H1 (cell line): ENCODE measurements at regions not wholly inside any gene's neighbourhood (a gene's known extent, or its start where the extent isn't known, plus 50 kb on each side); places are given as distances from the start of the nearest gene placed in this dataset.

ENCODE experiments used
- JUND ChIP-seq: IDR thresholded peaks from 2 replicates; pipeline ENCODE4 v1.6.1; 2011; ENCODE audit warnings: mild to moderate bottlenecking, improper control_type of control experiment, low read length
- RAD21 ChIP-seq, 2 experiments: IDR thresholded peaks in 1 of 2; conservative IDR thresholded peaks in 1 of 2; 2 replicates each; pipeline ENCODE4 v1.6.1; 2011; ENCODE audit warnings: low read depth in 2 of 2, low read length in 2 of 2, improper control_type of control experiment in 1 of 2, inconsistent platforms in 1 of 2, mild to moderate bottlenecking in 1 of 2, moderate library complexity in 1 of 2
- SP1 ChIP-seq: IDR thresholded peaks from 2 replicates; pipeline ENCODE4 v1.6.1; 2011; ENCODE audit warnings: low read depth, low read length
- TAF7 ChIP-seq: optimal IDR thresholded peaks from 2 replicates; pipeline ENCODE3; 2011; ENCODE audit warnings: low read depth, mild to moderate bottlenecking, inconsistent platforms, low read length, moderate library complexity, borderline replicate concordance
- TEAD4 ChIP-seq: IDR thresholded peaks from 2 replicates; pipeline ENCODE4 v1.6.1; 2012; ENCODE audit warnings: low read depth, low read length, inconsistent platforms, mixed read lengths
- YY1 ChIP-seq: IDR thresholded peaks from 2 replicates; pipeline ENCODE4 v1.6.1; 2011; ENCODE audit warnings: low read depth, mild to moderate bottlenecking, low read length
- TF ChIP-seq, protein P1 (sequence below): IDR thresholded peaks from 2 replicates; pipeline ENCODE4 v1.6.1; 2011; ENCODE audit warnings: low read depth, mild to moderate bottlenecking, low read length; ENCODE audit not compliant: insufficient read depth

DNA sequence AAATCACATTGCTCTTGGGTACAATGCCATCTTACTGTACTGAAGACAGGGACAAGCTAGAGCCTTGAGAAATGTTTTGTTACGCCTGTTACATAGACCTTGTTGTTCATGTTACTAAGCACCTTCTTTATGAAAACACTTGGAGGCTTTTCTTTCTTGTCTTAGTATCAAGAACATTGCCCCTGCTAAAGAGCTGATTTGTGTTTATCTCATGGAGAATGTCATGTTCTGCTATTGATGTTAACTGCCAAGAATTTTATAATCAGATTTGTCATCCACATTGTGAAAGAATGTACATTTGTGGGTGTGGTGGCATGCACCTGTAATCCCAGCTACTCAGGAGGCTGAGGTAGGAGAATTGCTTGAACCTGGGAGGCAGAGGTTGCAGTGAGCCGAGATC is 431.3 kb upstream of the MDFIC2 start (continued):
- TF ChIP-seq TAF7 (no peak), JUND (no peak), YY1 (no peak), RAD21 (IDR thresholded peaks at IDR 0.05 in 1 of 2, conservative IDR thresholded peaks at IDR 0.05 in 1 of 2; ENCODE audit: low read depth in 2 of 2, low read length in 2 of 2) (no peak), TEAD4 (no peak), SP1 (no peak)
- TF ChIP-seq, protein P1, sequence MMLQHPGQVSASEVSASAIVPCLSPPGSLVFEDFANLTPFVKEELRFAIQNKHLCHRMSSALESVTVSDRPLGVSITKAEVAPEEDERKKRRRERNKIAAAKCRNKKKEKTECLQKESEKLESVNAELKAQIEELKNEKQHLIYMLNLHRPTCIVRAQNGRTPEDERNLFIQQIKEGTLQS: no peak
- TF ChIP-seq, all 59 proteins: peak for 0
